Neural cell (in vitro differentiated cells): ENCODE measurements at regions not wholly inside any gene's neighbourhood (a gene's known extent, or its start where the extent isn't known, plus 50 kb on each side); places are given as distances from the start of the nearest gene placed in this dataset.

Experiments
- EZH2 ChIP-seq: fragments of 200-600, 300-800 bp; shearing (Covaris generic), sonication (generic); IDR thresholded peaks from 2 replicates; pipeline ENCODE4 v1.6.1; 2014; ENCODE audit warnings: antibody characterized with exemption, low read length, borderline replicate concordance, mild to moderate bottlenecking; ENCODE audit not compliant: insufficient read depth, poor library complexity, severe bottlenecking
- POLR2AphosphoS5 ChIP-seq: IDR thresholded peaks from 2 replicates; pipeline ENCODE4 v1.6.1; 2012
- SMC3 ChIP-seq: fragments of 450-650 bp; conservative IDR thresholded peaks from 2 replicates; pipeline ENCODE4 v1.6.1; 2014; ENCODE audit warnings: antibody characterized with exemption, mild to moderate bottlenecking, moderate library complexity; ENCODE audit not compliant: poor library complexity
- TAF1 ChIP-seq: IDR thresholded peaks from 2 replicates; pipeline ENCODE4 v1.6.1; 2012; ENCODE audit warnings: low read depth
- TF ChIP-seq, protein P1 (sequence below): fragments of 450-650 bp; IDR thresholded peaks from 2 replicates; pipeline ENCODE4 v1.5.1; 2014; ENCODE audit warnings: antibody characterized with exemption, mild to moderate bottlenecking, moderate library complexity; ENCODE audit not compliant: poor library complexity, severe bottlenecking

- TF ChIP-seq, protein P1, sequence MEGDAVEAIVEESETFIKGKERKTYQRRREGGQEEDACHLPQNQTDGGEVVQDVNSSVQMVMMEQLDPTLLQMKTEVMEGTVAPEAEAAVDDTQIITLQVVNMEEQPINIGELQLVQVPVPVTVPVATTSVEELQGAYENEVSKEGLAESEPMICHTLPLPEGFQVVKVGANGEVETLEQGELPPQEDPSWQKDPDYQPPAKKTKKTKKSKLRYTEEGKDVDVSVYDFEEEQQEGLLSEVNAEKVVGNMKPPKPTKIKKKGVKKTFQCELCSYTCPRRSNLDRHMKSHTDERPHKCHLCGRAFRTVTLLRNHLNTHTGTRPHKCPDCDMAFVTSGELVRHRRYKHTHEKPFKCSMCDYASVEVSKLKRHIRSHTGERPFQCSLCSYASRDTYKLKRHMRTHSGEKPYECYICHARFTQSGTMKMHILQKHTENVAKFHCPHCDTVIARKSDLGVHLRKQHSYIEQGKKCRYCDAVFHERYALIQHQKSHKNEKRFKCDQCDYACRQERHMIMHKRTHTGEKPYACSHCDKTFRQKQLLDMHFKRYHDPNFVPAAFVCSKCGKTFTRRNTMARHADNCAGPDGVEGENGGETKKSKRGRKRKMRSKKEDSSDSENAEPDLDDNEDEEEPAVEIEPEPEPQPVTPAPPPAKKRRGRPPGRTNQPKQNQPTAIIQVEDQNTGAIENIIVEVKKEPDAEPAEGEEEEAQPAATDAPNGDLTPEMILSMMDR = no peak
- TF ChIP-seq TAF1 (no peak), SMC3 (no peak), EZH2 (no peak), POLR2AphosphoS5 (no peak)
Observed at GRCh38 chr7:67452516-67453026, 455.9 kb downstream of the TYW1 start.
